Panc1 (cell line): ENCODE measurements at regions not wholly inside any gene's neighbourhood (a gene's known extent, or its start where the extent isn't known, plus 50 kb on each side); places are given as distances from the start of the nearest gene placed in this dataset.

ENCODE experiments used
- ATAC-seq: fragments of 200-7000 bp; cut with Tn5 transposase; 2 replicates; pipeline ENCODE4 v1.9.1; 2020; ENCODE audit warnings: mild to moderate bottlenecking, moderate library complexity
- BruUV-seq: library from RNA; stranded (reverse); fragments of 400-500 nt; replicated peaks from 2 replicates; lab custom pipeline; 2021; lab: Mats Ljungman, UMichigan
- CTCF ChIA-PET: fragments of 300-600 bp; sonication (Branson Sonifier 250); formaldehyde crosslinking; loops from one replicate; lab custom pipeline; 2022; ENCODE audit warnings: antibody characterized with exemption; lab: Charles Lee
- POLR2A ChIA-PET: fragments of 300-600 bp; sonication (Branson Sonifier 250); formaldehyde crosslinking; loops from one replicate; lab custom pipeline; 2022; ENCODE audit warnings: antibody characterized with exemption; lab: Charles Lee
- DNase-seq: peaks from one replicate; pipeline ENCODE4 v3.0.0-alpha.2; 2010; ENCODE audit warnings: low read depth, low spot score
- H3K27ac ChIP-seq: 2 replicates; pipeline ENCODE4 v1.5.1; 2011; ENCODE audit warnings: mild to moderate bottlenecking, low read length, inconsistent platforms
- H3K27me3 ChIP-seq: fragments of 200-500 bp; sonication (Bioruptor generic); 2 replicates; pipeline ENCODE4 v1.6.0; 2014; ENCODE audit warnings: low read length, inconsistent platforms; ENCODE audit not compliant: control insufficient read depth, insufficient read depth
- H3K36me3 ChIP-seq: fragments of 200-500 bp; sonication (Bioruptor generic); 2 replicates; pipeline ENCODE4 v1.5.1; 2014; ENCODE audit warnings: inconsistent platforms, mild to moderate bottlenecking, low read length, moderate library complexity; ENCODE audit not compliant: control insufficient read depth, insufficient read depth
- H3K4me1 ChIP-seq: 2 replicates; pipeline ENCODE4 v1.5.1; 2011; ENCODE audit warnings: inconsistent platforms, mild to moderate bottlenecking, low read length, moderate library complexity; ENCODE audit not compliant: control insufficient read depth, insufficient read depth
- H3K4me3 ChIP-seq, 2 experiments: 2 replicates each; pipeline ENCODE4 v1.5.1; 2011 to 2012; ENCODE audit warnings: low read depth in 2 of 2, low read length in 2 of 2, mild to moderate bottlenecking in 2 of 2, inconsistent platforms in 1 of 2, moderate library complexity in 1 of 2
- H3K9me3 ChIP-seq: fragments of 200-500 bp; sonication (Bioruptor generic); 2 replicates; pipeline ENCODE4 v1.5.1; 2014; ENCODE audit warnings: low read depth, mild to moderate bottlenecking, inconsistent platforms, low read length, moderate library complexity; ENCODE audit not compliant: control insufficient read depth, insufficient read depth
- CTCF ChIP-seq: fragments of 450-650 bp; IDR thresholded peaks from 2 replicates; pipeline ENCODE4 v1.5.1; 2017; ENCODE audit warnings: mild to moderate bottlenecking
- POLR2AphosphoS5 ChIP-seq: IDR thresholded peaks from 2 replicates; pipeline ENCODE4 v1.6.1; 2012; ENCODE audit warnings: mild to moderate bottlenecking, low read depth, low read length, moderate library complexity
- REST ChIP-seq, 2 experiments: IDR thresholded peaks; 2 replicates each; pipeline ENCODE4 v1.6.1; 2011 to 2012; ENCODE audit warnings: low read depth in 2 of 2, control low read depth in 1 of 2, low read length in 1 of 2, mild to moderate bottlenecking in 1 of 2, moderate library complexity in 1 of 2; ENCODE audit not compliant: insufficient read depth in 1 of 2
- SIN3A ChIP-seq: IDR thresholded peaks from 2 replicates; pipeline ENCODE4 v1.6.1; 2012; ENCODE audit warnings: low read depth, mild to moderate bottlenecking, low read length, moderate library complexity, borderline replicate concordance; ENCODE audit not compliant: insufficient read depth
- TCF7L2 ChIP-seq: IDR thresholded peaks from 2 replicates; pipeline ENCODE4 v1.6.1; 2011; ENCODE audit warnings: mild to moderate bottlenecking, low read depth, low read length, inconsistent platforms
- in situ Hi-C: cut with HindIII; loops from 2 replicates; pipeline ENCODE4 v1.10.0; 2016; ENCODE audit warnings: low sequenced_read_pairs, low pct_unique_long_range_greater_than_20kb
- intact Hi-C: fragments of 100-400 bp; cut with micrococcal nuclease; formaldehyde crosslinking; loops from one replicate; pipeline ENCODE4 v1.10.0; 2022; ENCODE audit not compliant: unreplicated experiment

GRCh38 chr17:14854691-14855090, 410.4 kb downstream of the PMP22 start:
- no peak for ATAC-seq
- DNase-seq = no peak
- H3K4me3 ChIP-seq = no peak overlapping the region
- TF ChIP-seq CTCF = no peak
- TF ChIP-seq POLR2AphosphoS5 = no peak
- no peak for TF ChIP-seq REST (IDR thresholded peaks at IDR 0.05; ENCODE audit: insufficient read depth in 1 of 2, low read depth in 2 of 2, low read length in 1 of 2)
- TF ChIP-seq SIN3A = no peak
- TF ChIP-seq TCF7L2 = no peak
- in situ Hi-C loops (no loop called here), intact Hi-C loops (no loop called here)
- CTCF ChIA-PET = no interaction called here
- H3K27me3 ChIP-seq = no peaks in the 10 kb centered on the region
- no peaks in the 10 kb centered on the region for H3K9me3 ChIP-seq
- H3K27ac ChIP-seq = no peak overlapping the region
- BruUV-seq = no TSS peak
- no peaks in the 10 kb centered on the region for H3K36me3 ChIP-seq
- H3K4me1 ChIP-seq = no peaks in the 10 kb centered on the region
- POLR2A ChIA-PET = no interaction called here

- in situ Hi-C loops = no loop called here
- intact Hi-C loops = no loop called here
Observed at GRCh38 chr17:14845591-14846281, 419.4 kb downstream of the PMP22 start.

More at GRCh38 chr17:14845591-14846281, 419.4 kb downstream of the PMP22 start:
- Histone ChIP-seq H3K27me3 (no peaks in the 10 kb centered on the region), H3K36me3 (no peaks in the 10 kb centered on the region), H3K4me3 (no peak overlapping the region), H3K9me3 (no peaks in the 10 kb centered on the region), H3K27ac (no peak overlapping the region), H3K4me1 (no peaks in the 10 kb centered on the region)
- ATAC-seq (no peak), DNase-seq (no peak)
- TF ChIP-seq POLR2AphosphoS5 (no peak), CTCF (no peak), TCF7L2 (no peak), REST (IDR thresholded peaks at IDR 0.05; ENCODE audit: insufficient read depth in 1 of 2, low read depth in 2 of 2, low read length in 1 of 2) (no peak), SIN3A (no peak)
- CTCF ChIA-PET = no interaction called here
- BruUV-seq = no TSS peak
- POLR2A ChIA-PET = no interaction called here
